PC-9 (cell line): ENCODE measurements at regions not wholly inside any gene's neighbourhood (a gene's known extent, or its start where the extent isn't known, plus 50 kb on each side); places are given as distances from the start of the nearest gene placed in this dataset.

ENCODE experiments used
- BruUV-seq: library from RNA; stranded (reverse); fragments of 400-500 nt; replicated peaks from 2 replicates; lab custom pipeline; 2021; lab: Mats Ljungman, UMichigan
- CTCF ChIA-PET: fragments of 300-600 bp; sonication (Branson Sonifier 250); formaldehyde crosslinking; loops from one replicate; lab custom pipeline; 2022; ENCODE audit warnings: antibody characterized with exemption; lab: Charles Lee
- POLR2A ChIA-PET: fragments of 300-600 bp; sonication (Branson Sonifier 250); formaldehyde crosslinking; loops from one replicate; lab custom pipeline; 2022; ENCODE audit warnings: antibody characterized with exemption; ENCODE audit not compliant: unreplicated experiment; lab: Charles Lee
- DNase-seq, 2 experiments: peaks; one replicate each; pipeline versions ENCODE4 v3.0.0 to v3.0.0-alpha.2; 2015 to 2022; ENCODE audit warnings: mixed read lengths in 1 of 2
- H2AFZ ChIP-seq: fragments of 200-600 bp; sonication (generic); 2 replicates; pipeline ENCODE4 v1.8.1; 2017; ENCODE audit warnings: antibody characterized with exemption
- H3F3A ChIP-seq: fragments of 200-600 bp; sonication (generic); 2 replicates; pipeline ENCODE4 v1.8.1; 2017; ENCODE audit warnings: antibody characterized with exemption, mild to moderate bottlenecking, low read depth; ENCODE audit not compliant: insufficient read depth
- H3K27ac ChIP-seq: fragments of 200-600 bp; sonication (generic); 2 replicates; pipeline ENCODE4 v1.6.1; 2016; ENCODE audit warnings: mixed run types
- H3K27me3 ChIP-seq: fragments of 200-600 bp; sonication (generic); 2 replicates; pipeline ENCODE4 v1.6.1; 2016; ENCODE audit warnings: low read depth, mixed run types; ENCODE audit not compliant: insufficient read depth
- H3K36me3 ChIP-seq: fragments of 200-600 bp; sonication (generic); 2 replicates; pipeline ENCODE4 v1.6.1; 2016; ENCODE audit warnings: low read depth, mixed run types
- H3K4me1 ChIP-seq: fragments of 200-600 bp; sonication (generic); replicated peaks from 2 replicates; pipeline ENCODE4 v1.6.1; 2016; ENCODE audit warnings: mixed run types; ENCODE audit not compliant: insufficient read depth
- H3K4me2 ChIP-seq: fragments of 200-600 bp; sonication (generic); 2 replicates; pipeline ENCODE4 v1.6.1; 2017; ENCODE audit warnings: mixed run types
- H3K4me3 ChIP-seq: fragments of 200-600 bp; sonication (generic); 2 replicates; pipeline ENCODE4 v1.6.1; 2016; ENCODE audit warnings: mixed run types
- H3K79me2 ChIP-seq: fragments of 200-600 bp; sonication (generic); 2 replicates; pipeline ENCODE4 v1.6.1; 2017; ENCODE audit warnings: low read depth, mixed run types
- H3K9me2 ChIP-seq: fragments of 200-600 bp; sonication (generic); 2 replicates; pipeline ENCODE4 v1.8.1; 2017; ENCODE audit warnings: mild to moderate bottlenecking; ENCODE audit not compliant: insufficient read depth
- H3K9me3 ChIP-seq: fragments of 200-600 bp; sonication (generic); 2 replicates; pipeline ENCODE4 v1.8.1; 2016; ENCODE audit warnings: low read depth; ENCODE audit not compliant: insufficient read depth
- H4K20me1 ChIP-seq: fragments of 200-600 bp; sonication (generic); 2 replicates; pipeline ENCODE4 v1.8.1; 2017; ENCODE audit not compliant: insufficient read depth
- EZH2 ChIP-seq: fragments of 200-600 bp; sonication (generic); IDR thresholded peaks from 2 replicates; pipeline ENCODE4 v1.8.0; 2017; ENCODE audit warnings: antibody characterized with exemption, low read depth
- intact Hi-C: fragments of 100-400 bp; cut with micrococcal nuclease; formaldehyde crosslinking; loops from one replicate; pipeline ENCODE4 v1.10.0; 2022; ENCODE audit not compliant: unreplicated experiment
- TF ChIP-seq, protein P1 (sequence below): fragments of 200-600 bp; sonication (generic); conservative IDR thresholded peaks from 2 replicates; pipeline ENCODE4 v1.6.1; 2017; ENCODE audit warnings: mixed run types, antibody characterized with exemption, mild to moderate bottlenecking, moderate library complexity

GRCh38 chr5:74464512-74465209 is 175.9 kb downstream of the ENC1 start:
- no peaks in the 10 kb centered on the region for H3K27me3 ChIP-seq
- TF ChIP-seq EZH2, result no peak
- TF ChIP-seq, protein P1, sequence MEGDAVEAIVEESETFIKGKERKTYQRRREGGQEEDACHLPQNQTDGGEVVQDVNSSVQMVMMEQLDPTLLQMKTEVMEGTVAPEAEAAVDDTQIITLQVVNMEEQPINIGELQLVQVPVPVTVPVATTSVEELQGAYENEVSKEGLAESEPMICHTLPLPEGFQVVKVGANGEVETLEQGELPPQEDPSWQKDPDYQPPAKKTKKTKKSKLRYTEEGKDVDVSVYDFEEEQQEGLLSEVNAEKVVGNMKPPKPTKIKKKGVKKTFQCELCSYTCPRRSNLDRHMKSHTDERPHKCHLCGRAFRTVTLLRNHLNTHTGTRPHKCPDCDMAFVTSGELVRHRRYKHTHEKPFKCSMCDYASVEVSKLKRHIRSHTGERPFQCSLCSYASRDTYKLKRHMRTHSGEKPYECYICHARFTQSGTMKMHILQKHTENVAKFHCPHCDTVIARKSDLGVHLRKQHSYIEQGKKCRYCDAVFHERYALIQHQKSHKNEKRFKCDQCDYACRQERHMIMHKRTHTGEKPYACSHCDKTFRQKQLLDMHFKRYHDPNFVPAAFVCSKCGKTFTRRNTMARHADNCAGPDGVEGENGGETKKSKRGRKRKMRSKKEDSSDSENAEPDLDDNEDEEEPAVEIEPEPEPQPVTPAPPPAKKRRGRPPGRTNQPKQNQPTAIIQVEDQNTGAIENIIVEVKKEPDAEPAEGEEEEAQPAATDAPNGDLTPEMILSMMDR, result no peak
- H3K36me3 ChIP-seq, result no peaks in the 10 kb centered on the region
- ChIA-PET CTCF (interaction anchor here (0.7 kb wide), 2 partner anchors 76 to 478 kb away, joined by 3 to 5 read pairs; no protein-coding TSS in a partner anchor), POLR2A (interaction anchor here (0.6 kb wide), 1 partner anchor 28 kb away, joined by 5 read pairs; no protein-coding TSS in a partner anchor)
- no peaks in the 10 kb centered on the region for H3K79me2 ChIP-seq
- peaks cover 4% of the 10 kb centered on the region; the same call in 1 of the 2 replicates for H3K9me3 ChIP-seq
- H3K4me2 ChIP-seq, result no peak overlapping the region
- H3K9me2 ChIP-seq, result no peaks in the 10 kb centered on the region
- DNase-seq, result no peak
- no peaks in the 10 kb centered on the region for H3K4me1 ChIP-seq
- no peak overlapping the region for H3K4me3 ChIP-seq
- no peaks in the 10 kb centered on the region for H4K20me1 ChIP-seq
- H3K27ac ChIP-seq, result no peak overlapping the region
- no peaks in the 10 kb centered on the region for H3F3A ChIP-seq
- H2AFZ ChIP-seq, result no peak overlapping the region
- BruUV-seq, result no TSS peak
- intact Hi-C loops, result no loop called here

DNA sequence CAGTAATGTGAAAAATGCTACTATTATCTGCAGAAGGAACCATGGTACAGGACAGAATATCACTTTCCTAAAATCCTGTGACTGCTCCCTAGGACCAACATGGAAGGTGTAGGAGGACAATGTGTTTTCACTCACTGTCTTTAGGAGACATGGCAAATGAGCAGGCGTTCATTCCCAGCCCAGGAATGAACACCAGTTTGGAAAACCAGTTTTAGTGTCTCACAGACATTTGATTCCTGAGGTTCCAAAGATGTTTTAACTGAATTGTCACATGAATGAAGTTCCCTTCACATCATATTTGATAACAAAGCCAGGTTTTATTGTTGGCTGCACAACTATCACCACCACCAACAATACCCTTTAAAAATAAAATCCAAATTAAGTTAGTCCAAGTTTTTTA is 178.2 kb downstream of the ENC1 start:
- DNase-seq, result no peak
- CTCF ChIA-PET, result no interaction called here
- H3K36me3 ChIP-seq, result no peaks in the 10 kb centered on the region
- 0 out of 2 replicates have a peak, but pooled peaks cover 3% of the 10 kb centered on the region for H3K9me2 ChIP-seq
- H3F3A ChIP-seq, result no peaks in the 10 kb centered on the region
- H3K27me3 ChIP-seq, result no peaks in the 10 kb centered on the region
- H3K9me3 ChIP-seq, result no peaks in the 10 kb centered on the region
- H3K4me1 ChIP-seq, result no peaks in the 10 kb centered on the region
- TF ChIP-seq, protein P1, result no peak
- no peak for TF ChIP-seq EZH2
- no TSS peak for BruUV-seq
- H3K27ac ChIP-seq, result no peak overlapping the region
- H3K4me3 ChIP-seq, result no peak overlapping the region
- H3K4me2 ChIP-seq, result no peak overlapping the region
- no peak overlapping the region for H2AFZ ChIP-seq
- intact Hi-C loops, result no loop called here
- POLR2A ChIA-PET, result no interaction called here
- no peaks in the 10 kb centered on the region for H4K20me1 ChIP-seq
- H3K79me2 ChIP-seq, result no peaks in the 10 kb centered on the region

GRCh38 chr5:74461251-74461650 is 179.3 kb downstream of the ENC1 start:
- TF ChIP-seq, protein P1, result no peak
- no peak for TF ChIP-seq EZH2
- DNase-seq, result no peak
- BruUV-seq, result no TSS peak
- ChIA-PET POLR2A (no interaction called here), CTCF (no interaction called here)
- H2AFZ ChIP-seq, result no peak overlapping the region
- intact Hi-C loops, result no loop called here
- H3K27me3 ChIP-seq, result no peaks in the 10 kb centered on the region
- no peaks in the 10 kb centered on the region for H4K20me1 ChIP-seq
- no peak overlapping the region for H3K27ac ChIP-seq
- no peaks in the 10 kb centered on the region for H3K79me2 ChIP-seq
- no peaks in the 10 kb centered on the region for H3F3A ChIP-seq
- 0 out of 2 replicates have a peak, but pooled peaks cover 3% of the 10 kb centered on the region for H3K9me2 ChIP-seq
- no peak overlapping the region for H3K4me2 ChIP-seq
- no peaks in the 10 kb centered on the region for H3K9me3 ChIP-seq
- H3K4me3 ChIP-seq, result no peak overlapping the region
- H3K4me1 ChIP-seq, result no peaks in the 10 kb centered on the region
- no peaks in the 10 kb centered on the region for H3K36me3 ChIP-seq
